GM12891 (cell line): ENCODE measurements at regions not wholly inside any gene's neighbourhood (a gene's known extent, or its start where the extent isn't known, plus 50 kb on each side); places are given as distances from the start of the nearest gene placed in this dataset.

Source experiments
- POLR2A ChIP-seq: IDR thresholded peaks from 2 replicates; pipeline ENCODE4 v1.6.1; 2011; ENCODE audit warnings: low read depth, low read length, control low read depth
- POLR2AphosphoS5 ChIP-seq: IDR thresholded peaks from 2 replicates; pipeline ENCODE4 v1.6.1; 2011; ENCODE audit warnings: low read depth, low read length, control low read depth
- POU2F2 ChIP-seq: IDR thresholded peaks from 2 replicates; pipeline ENCODE4 v1.6.1; 2011; ENCODE audit warnings: low read depth, mild to moderate bottlenecking, control low read depth, low read length, moderate library complexity
- SPI1 ChIP-seq: IDR thresholded peaks from 2 replicates; pipeline ENCODE4 v1.6.1; 2011; ENCODE audit warnings: low read depth, low read length, control low read depth
- TAF1 ChIP-seq: IDR thresholded peaks from 2 replicates; pipeline ENCODE4 v1.6.1; 2011; ENCODE audit warnings: low read depth, low read length, control low read depth

GRCh38 chr21:28714777-28715464 is 277.8 kb downstream of the LTN1 start:
- TF ChIP-seq POLR2AphosphoS5 (no peak), POLR2A (no peak), SPI1 (no peak), TAF1 (no peak), POU2F2 (no peak)
